LNCAP (cell line): ENCODE measurements at regions not wholly inside any gene's neighbourhood (a gene's known extent, or its start where the extent isn't known, plus 50 kb on each side); places are given as distances from the start of the nearest gene placed in this dataset.

Experiments used
- TF ChIP-seq, protein P1 (sequence below): fragments of 450-650 bp; IDR thresholded peaks from 2 replicates; pipeline ENCODE4 v1.5.1; 2017; ENCODE audit warnings: mild to moderate bottlenecking

DNA sequence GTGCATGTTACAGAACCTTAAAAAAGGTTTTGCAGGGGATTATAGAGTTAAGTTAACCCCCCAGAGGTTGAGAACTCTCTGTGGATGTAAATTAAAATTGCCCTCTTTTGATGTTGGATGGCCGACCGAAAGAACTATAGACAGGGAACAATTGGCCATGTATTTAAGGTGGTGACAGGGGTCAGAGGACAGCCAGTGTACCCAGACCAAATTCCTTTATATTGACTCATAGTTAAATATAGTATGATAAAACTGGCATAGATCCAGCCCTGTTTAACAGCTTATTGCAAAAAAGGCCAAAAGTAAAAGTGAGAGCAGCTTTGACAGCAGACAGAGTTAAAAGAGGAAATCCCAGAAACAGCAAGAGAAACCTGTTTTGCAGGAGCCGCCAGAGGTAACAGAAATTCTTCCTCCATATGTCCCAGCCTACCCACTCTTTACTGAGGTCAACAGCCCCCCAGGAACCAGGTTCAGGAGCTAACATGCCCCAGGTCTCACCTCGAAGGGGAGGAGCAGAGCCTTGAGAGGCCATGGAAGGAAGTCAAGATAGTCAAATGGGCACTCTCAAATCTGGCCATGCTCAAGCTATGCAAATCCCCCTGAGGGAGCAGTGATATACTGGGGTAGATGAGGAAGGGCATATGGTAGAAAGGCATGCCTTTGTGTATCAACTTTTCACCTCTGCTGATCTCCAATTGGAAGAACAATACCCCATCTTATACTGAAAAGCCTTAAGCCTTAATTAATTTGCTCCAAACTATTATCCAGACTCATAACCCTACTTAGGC, 156.4 kb upstream of the COX7C start:
- TF ChIP-seq, protein P1, sequence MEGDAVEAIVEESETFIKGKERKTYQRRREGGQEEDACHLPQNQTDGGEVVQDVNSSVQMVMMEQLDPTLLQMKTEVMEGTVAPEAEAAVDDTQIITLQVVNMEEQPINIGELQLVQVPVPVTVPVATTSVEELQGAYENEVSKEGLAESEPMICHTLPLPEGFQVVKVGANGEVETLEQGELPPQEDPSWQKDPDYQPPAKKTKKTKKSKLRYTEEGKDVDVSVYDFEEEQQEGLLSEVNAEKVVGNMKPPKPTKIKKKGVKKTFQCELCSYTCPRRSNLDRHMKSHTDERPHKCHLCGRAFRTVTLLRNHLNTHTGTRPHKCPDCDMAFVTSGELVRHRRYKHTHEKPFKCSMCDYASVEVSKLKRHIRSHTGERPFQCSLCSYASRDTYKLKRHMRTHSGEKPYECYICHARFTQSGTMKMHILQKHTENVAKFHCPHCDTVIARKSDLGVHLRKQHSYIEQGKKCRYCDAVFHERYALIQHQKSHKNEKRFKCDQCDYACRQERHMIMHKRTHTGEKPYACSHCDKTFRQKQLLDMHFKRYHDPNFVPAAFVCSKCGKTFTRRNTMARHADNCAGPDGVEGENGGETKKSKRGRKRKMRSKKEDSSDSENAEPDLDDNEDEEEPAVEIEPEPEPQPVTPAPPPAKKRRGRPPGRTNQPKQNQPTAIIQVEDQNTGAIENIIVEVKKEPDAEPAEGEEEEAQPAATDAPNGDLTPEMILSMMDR, result no peak

DNA sequence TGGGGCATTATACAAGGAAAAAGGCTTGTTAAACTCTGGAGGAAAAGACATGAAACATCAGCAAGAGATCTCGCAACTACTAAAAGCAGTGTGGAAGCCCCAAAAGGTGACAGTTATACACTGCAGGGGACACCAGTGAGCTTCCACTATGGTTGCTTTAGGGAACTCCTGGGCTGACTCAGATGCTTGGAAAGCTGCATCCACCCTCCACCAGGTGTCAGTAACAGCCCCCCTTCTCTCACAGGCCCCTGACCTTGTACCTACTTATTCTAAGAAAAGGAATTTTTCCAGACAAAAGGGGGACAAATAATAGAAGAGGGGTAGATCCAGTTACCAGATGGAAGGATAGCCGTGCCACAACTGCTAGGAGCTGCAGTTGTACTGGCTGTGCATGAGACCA, 154.4 kb upstream of the COX7C start:
- TF ChIP-seq, protein P1, result no peak

DNA sequence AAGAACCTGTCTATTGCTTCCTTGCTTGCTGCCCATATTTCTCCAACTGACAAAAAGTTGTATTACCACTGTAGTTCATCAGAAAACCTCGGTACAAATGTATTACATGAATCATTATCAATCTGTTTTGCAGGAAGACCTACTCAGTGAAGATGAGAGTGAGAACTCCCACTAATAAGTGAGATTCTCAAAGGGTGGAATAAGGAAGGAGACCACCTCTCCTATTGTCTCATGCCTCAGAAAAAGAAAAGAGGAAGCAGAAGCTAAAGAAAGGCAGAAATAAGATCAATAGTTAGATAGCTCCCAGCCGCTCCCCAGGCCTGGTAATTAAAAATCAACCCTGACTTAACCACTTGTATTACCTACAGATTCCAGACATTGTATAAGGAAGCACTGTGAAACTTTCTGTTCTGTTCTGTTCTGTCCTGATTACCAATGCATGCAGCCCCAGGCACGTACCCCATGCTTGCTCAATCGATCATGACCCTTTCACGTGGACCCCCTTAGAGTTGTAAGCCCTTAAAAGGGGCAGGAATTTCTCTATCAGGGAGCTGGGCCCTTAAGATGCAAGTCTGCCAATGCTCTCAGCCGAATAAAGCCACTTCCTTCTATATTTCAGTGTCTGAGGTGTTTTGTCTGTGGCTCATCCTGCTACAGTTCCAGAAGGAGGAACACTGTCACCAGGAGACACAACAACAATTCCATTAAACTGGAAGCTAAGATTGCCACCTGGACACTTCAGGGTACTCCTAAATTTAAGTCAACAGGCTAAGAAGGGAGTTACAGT, 152.5 kb upstream of the COX7C start:
- TF ChIP-seq, protein P1, result no peak

DNA sequence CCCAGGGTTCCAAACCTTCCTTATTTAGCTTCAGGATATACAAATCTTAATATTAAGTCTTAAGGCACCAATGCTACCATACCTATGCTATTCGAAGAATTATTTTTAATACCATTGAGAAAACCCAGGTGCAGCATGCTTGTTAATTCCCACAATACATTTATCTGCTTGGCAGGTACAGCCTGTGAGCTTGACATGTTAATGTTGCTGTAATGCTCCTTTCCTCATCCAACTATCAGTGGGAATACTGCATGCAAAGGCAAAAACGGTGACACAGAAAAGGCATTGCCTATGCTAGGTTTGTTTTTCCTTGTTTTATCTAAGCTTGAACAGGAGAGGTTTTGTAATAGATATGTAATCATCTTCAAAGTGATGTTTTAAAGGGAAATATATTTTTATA, 135.7 kb upstream of the COX7C start:
- TF ChIP-seq, protein P1, result no peak

DNA sequence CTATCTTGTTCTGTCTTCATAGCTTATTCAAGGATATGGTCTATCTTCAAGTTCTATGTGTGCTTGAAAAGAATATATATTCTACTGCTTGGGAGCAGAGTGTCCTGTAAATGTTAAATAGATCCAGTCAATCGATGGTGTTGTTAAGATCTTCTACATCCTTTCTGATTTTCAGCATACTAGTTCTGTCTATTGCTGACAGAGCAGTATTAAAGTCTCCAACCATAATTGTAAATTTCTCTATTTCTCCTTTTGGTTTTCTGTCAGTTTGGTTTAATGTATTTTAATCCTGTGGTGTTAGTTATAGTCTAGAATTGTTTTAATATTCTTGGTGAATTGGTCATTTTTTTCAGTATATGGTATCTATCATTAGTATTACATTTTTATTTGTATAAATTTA, 124.0 kb upstream of the COX7C start:
- TF ChIP-seq, protein P1, result no peak

DNA sequence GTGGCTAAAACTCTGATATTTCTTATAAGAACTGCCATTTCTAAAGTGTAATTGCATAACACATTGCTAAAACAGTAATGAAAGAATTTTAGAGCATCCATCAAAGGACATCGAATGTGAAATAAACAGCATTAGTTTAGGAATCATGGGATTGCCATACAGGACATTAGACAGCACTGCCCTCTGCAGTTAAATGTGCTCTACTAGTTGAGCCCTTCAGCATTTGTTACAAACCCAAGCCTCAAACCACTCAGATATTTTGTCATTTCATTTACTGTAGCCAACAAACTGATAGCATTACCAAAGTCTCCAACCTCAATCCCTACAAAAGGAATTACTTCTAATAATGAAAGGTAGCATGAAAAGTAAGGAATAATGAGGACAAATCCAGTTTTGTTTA, 116.8 kb upstream of the COX7C start:
- TF ChIP-seq, protein P1, result peak; percentile 13; the same call in 1 of the 2 replicates

DNA sequence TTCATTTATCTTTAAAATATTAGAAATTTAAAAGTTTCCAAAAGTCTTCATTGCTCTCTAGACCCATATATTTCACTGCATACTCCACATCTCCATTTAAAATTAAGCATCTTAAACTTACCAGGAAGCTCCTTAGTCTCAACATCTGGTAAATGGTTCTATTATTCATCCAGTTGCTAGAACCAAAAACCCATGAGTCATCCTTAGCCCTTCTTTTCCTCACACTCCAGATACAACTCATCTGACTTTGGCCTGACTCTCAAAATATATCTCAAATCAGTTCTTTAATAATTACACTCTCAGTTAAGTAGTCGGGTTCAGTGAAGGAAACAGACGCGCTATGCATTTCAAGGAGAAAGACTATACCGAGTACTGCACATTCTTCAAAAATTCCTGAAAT, 110.2 kb upstream of the COX7C start:
- TF ChIP-seq, protein P1, result no peak
